H9 (cell line): ENCODE measurements at regions not wholly inside any gene's neighbourhood (a gene's known extent, or its start where the extent isn't known, plus 50 kb on each side); places are given as distances from the start of the nearest gene placed in this dataset.

Experiments used
- DNase-seq: peaks from one replicate; pipeline ENCODE4 v3.0.0-alpha.2; 2017
- H2AFZ ChIP-seq: one replicate; pipeline ENCODE4 v1.6.1; 2013; ENCODE audit warnings: mild to moderate bottlenecking, low read length, control low read depth, moderate library complexity
- H2AK5ac ChIP-seq: 2 replicates; pipeline ENCODE4 v1.6.1; 2013; ENCODE audit warnings: low read length, control low read depth, mixed read lengths; ENCODE audit not compliant: insufficient read length
- H2BK120ac ChIP-seq: one replicate; pipeline ENCODE4 v1.6.1; 2013; ENCODE audit warnings: low read depth, mild to moderate bottlenecking, low read length, control low read depth, inconsistent platforms; ENCODE audit not compliant: poor library complexity, severe bottlenecking
- H2BK12ac ChIP-seq: 2 replicates; pipeline ENCODE4 v1.6.1; 2013; ENCODE audit warnings: low read length, control low read depth, mixed read lengths, low read depth; ENCODE audit not compliant: insufficient read length
- H2BK15ac ChIP-seq: 2 replicates; pipeline ENCODE4 v1.6.1; 2013; ENCODE audit warnings: low read depth, low read length, control low read depth
- H2BK20ac ChIP-seq: one replicate; pipeline ENCODE4 v1.6.1; 2013; ENCODE audit warnings: low read depth, mild to moderate bottlenecking, low read length, control low read depth, inconsistent platforms; ENCODE audit not compliant: poor library complexity, severe bottlenecking
- H2BK5ac ChIP-seq: 2 replicates; pipeline ENCODE4 v1.6.1; 2013; ENCODE audit warnings: low read length, control low read depth, mixed read lengths; ENCODE audit not compliant: insufficient read length
- H3K14ac ChIP-seq: 2 replicates; pipeline ENCODE4 v1.6.1; 2013; ENCODE audit warnings: low read length, control low read depth; ENCODE audit not compliant: insufficient read depth
- H3K18ac ChIP-seq: 2 replicates; pipeline ENCODE4 v1.6.1; 2013; ENCODE audit warnings: low read depth, mild to moderate bottlenecking, mixed read lengths, low read length, control low read depth; ENCODE audit not compliant: insufficient read length
- H3K23ac ChIP-seq: 2 replicates; pipeline ENCODE4 v1.6.1; 2013; ENCODE audit warnings: low read length, control low read depth, mixed read lengths, low read depth; ENCODE audit not compliant: insufficient read length
- H3K23me2 ChIP-seq: 2 replicates; pipeline ENCODE4 v1.6.1; 2013; ENCODE audit warnings: low read depth, mild to moderate bottlenecking, mixed read lengths, low read length, control low read depth; ENCODE audit not compliant: insufficient read length, poor library complexity, severe bottlenecking
- H3K27ac ChIP-seq: 2 replicates; pipeline ENCODE4 v1.5.1; 2013; ENCODE audit warnings: low read length, control low read depth, mixed read lengths, low read depth; ENCODE audit not compliant: insufficient read length
- H3K27me3 ChIP-seq: 2 replicates; pipeline ENCODE4 v1.6.1; 2013; ENCODE audit warnings: low read length, control low read depth, inconsistent platforms; ENCODE audit not compliant: insufficient read depth
- H3K4ac ChIP-seq: 2 replicates; pipeline ENCODE4 v1.6.1; 2013; ENCODE audit warnings: low read depth, mild to moderate bottlenecking, control low read depth, inconsistent platforms, low read length, moderate library complexity
- H3K4me1 ChIP-seq: 2 replicates; pipeline ENCODE4 v1.6.1; 2013; ENCODE audit warnings: low read length, control low read depth, inconsistent platforms; ENCODE audit not compliant: insufficient read depth
- H3K4me2 ChIP-seq: 2 replicates; pipeline ENCODE4 v1.6.1; 2013; ENCODE audit warnings: low read length, control low read depth, mixed read lengths; ENCODE audit not compliant: insufficient read length, insufficient read depth
- H3K56ac ChIP-seq: 2 replicates; pipeline ENCODE4 v1.6.1; 2013; ENCODE audit warnings: low read depth, mild to moderate bottlenecking, mixed read lengths, low read length, control low read depth; ENCODE audit not compliant: insufficient read length
- H3K79me1 ChIP-seq: 2 replicates; pipeline ENCODE4 v1.6.1; 2013; ENCODE audit warnings: low read depth, mild to moderate bottlenecking, moderate library complexity, low read length, control low read depth, inconsistent platforms; ENCODE audit not compliant: insufficient read depth, poor library complexity, severe bottlenecking
- H3K79me2 ChIP-seq: 2 replicates; pipeline ENCODE4 v1.6.1; 2013; ENCODE audit warnings: low read length, control low read depth, inconsistent platforms; ENCODE audit not compliant: insufficient read depth
- H3K9ac ChIP-seq: 2 replicates; pipeline ENCODE4 v1.6.1; 2013; ENCODE audit warnings: low read length, control low read depth, mixed read lengths; ENCODE audit not compliant: insufficient read length; ENCODE audit errors: extremely low read depth
- H3K9me3 ChIP-seq: one replicate; pipeline ENCODE4 v1.6.1; 2013; ENCODE audit warnings: low read depth, low read length, inconsistent platforms; ENCODE audit not compliant: control insufficient read depth
- H3T11ph ChIP-seq: one replicate; pipeline ENCODE4 v1.6.1; 2013; ENCODE audit warnings: mild to moderate bottlenecking, low read length, control low read depth, inconsistent platforms
- H4K20me1 ChIP-seq: one replicate; pipeline ENCODE4 v1.6.1; 2013; ENCODE audit not compliant: control insufficient read depth, insufficient read length, insufficient read depth
- H4K5ac ChIP-seq: 2 replicates; pipeline ENCODE4 v1.6.1; 2013; ENCODE audit warnings: low read depth, mild to moderate bottlenecking, mixed read lengths, low read length, control low read depth; ENCODE audit not compliant: insufficient read length
- H4K8ac ChIP-seq: replicated peaks from 2 replicates; pipeline ENCODE4 v1.6.1; 2013; ENCODE audit warnings: low read length, control low read depth, mixed read lengths, low read depth; ENCODE audit not compliant: insufficient read length
- H4K91ac ChIP-seq: 2 replicates; pipeline ENCODE4 v1.6.1; 2013; ENCODE audit warnings: low read depth, mild to moderate bottlenecking, moderate library complexity, mixed read lengths, low read length, control low read depth; ENCODE audit not compliant: insufficient read length
- H3K27ac Mint-ChIP-seq, 3 experiments: 2 replicates in 2 of 3; 3 replicates in 1 of 3; pipeline ENCODE4 v1.8.0; 2020 to 2021; ENCODE audit warnings: mixed read lengths in 3 of 3, mild to moderate bottlenecking in 1 of 3, moderate library complexity in 1 of 3
- H3K27me3 Mint-ChIP-seq: 2 replicates; pipeline ENCODE4 v1.8.0; 2021; ENCODE audit warnings: low read depth, mild to moderate bottlenecking, moderate library complexity, mixed read lengths
- H3K36me3 Mint-ChIP-seq, 3 experiments: 2 replicates in 2 of 3; 3 replicates in 1 of 3; pipeline ENCODE4 v1.8.0; 2020 to 2021; ENCODE audit warnings: low read depth in 3 of 3, mixed read lengths in 3 of 3; ENCODE audit not compliant: insufficient read depth in 1 of 3
- H3K4me1 Mint-ChIP-seq, 2 experiments: 2 replicates each; pipeline ENCODE4 v1.8.0; 2020; ENCODE audit warnings: mixed read lengths in 2 of 2
- H3K4me3 Mint-ChIP-seq, 2 experiments: 2 replicates in 1 of 2; 3 replicates in 1 of 2; pipeline ENCODE4 v1.8.0; 2020 to 2021; ENCODE audit warnings: mild to moderate bottlenecking in 2 of 2, mixed read lengths in 2 of 2, moderate library complexity in 1 of 2
- H3K9me3 Mint-ChIP-seq, 2 experiments: 2 replicates in 1 of 2; 3 replicates in 1 of 2; pipeline ENCODE4 v1.8.0; 2020; ENCODE audit warnings: mild to moderate bottlenecking in 2 of 2, mixed read lengths in 2 of 2, moderate library complexity in 1 of 2
- WGBS: extraction: QIAGEN DNeasy Blood & Tissue Kit; methylation state at CpG from one replicate; pipeline ENCODE4 v1.1.7; 2013; ENCODE audit warnings: missing lambda C conversion rate, low lambda C conversion rate, mixed read lengths; ENCODE audit not compliant: insufficient read length; ENCODE audit errors: extremely low coverage; 5-methylcytosine and 5-hydroxymethylcytosine counted together
- TF ChIP-seq, protein P1 (sequence below): fragments of 200-600 bp; sonication (generic); conservative IDR thresholded peaks from 3 replicates; pipeline ENCODE4 v1.8.0; 2021; ENCODE audit warnings: antibody characterized with exemption, mild to moderate bottlenecking

DNA sequence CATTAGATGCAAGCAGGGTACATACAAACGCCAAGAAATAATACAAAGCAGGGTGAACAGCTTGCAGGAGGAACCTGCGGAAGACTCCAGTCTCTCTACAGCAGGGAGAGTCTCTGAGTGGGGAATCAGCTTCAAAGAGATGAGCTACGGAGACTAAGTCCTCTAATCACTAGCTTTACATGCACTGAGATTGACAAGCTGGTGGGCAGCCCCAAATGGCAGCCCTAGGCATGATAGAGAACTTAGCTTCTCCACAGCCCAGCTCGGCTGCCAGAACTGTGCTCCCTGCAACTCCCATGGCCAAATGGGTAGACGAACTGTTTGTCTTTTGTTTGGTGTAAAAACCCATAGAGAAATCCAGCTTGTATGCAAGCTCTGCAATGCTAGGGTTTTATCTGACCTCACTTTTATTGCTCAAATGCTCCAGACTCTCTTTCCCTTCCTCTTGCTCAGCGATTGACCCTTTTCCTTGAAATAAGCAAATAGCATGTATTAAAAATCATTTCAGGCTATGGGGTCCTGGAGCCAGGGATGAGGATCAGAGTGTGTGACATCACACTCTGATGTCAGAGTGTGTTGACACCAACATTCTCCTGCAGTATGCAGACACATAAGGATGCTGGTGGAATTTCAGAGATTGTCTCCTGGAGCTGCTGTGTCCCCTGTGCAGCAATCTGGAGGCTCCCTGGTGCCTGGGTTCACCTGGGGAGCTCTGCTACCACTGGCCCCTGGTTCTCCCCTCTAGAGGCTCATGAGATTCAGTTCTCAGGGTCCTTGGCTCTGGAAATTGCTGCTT, 238.5 kb downstream of the TTLL7 start:
- Histone ChIP-seq H4K8ac (no peak overlapping the region), H4K20me1 (no peaks in the 10 kb centered on the region), H3K9ac (no peak overlapping the region), H3K56ac (no peak overlapping the region), H3K18ac (no peak overlapping the region), H3T11ph (no peak overlapping the region), H4K5ac (no peak overlapping the region), H2BK120ac (no peak overlapping the region), H3K4ac (no peak overlapping the region), H3K79me1 (no peaks in the 10 kb centered on the region), H4K91ac (no peak overlapping the region), H3K14ac (no peak overlapping the region), H2BK15ac (no peak overlapping the region), H3K27me3 (no peaks in the 10 kb centered on the region), H2AFZ (no peak overlapping the region), H3K23ac (no peak overlapping the region), H3K23me2 (no peaks in the 10 kb centered on the region), H2BK5ac (no peak overlapping the region), H3K4me2 (no peak overlapping the region), H3K27ac (no peak overlapping the region), H3K4me1 (peaks cover 3% of the 10 kb centered on the region; the same call in 1 of the 2 replicates), H3K79me2 (no peaks in the 10 kb centered on the region), H2BK20ac (no peak overlapping the region), H2AK5ac (no peak overlapping the region), H2BK12ac (no peak overlapping the region), H3K9me3 (no peaks in the 10 kb centered on the region)
- Mint-ChIP-seq H3K9me3 (no peaks in the 10 kb centered on the region), H3K27me3 (no peaks in the 10 kb centered on the region), H3K4me3 (no peak overlapping the region), H3K36me3 (no peaks in the 10 kb centered on the region), H3K4me1 (peaks cover 27 to 30% of the 10 kb centered on the region in 2 experiments), H3K27ac (no peak overlapping the region)
- TF ChIP-seq, protein P1, sequence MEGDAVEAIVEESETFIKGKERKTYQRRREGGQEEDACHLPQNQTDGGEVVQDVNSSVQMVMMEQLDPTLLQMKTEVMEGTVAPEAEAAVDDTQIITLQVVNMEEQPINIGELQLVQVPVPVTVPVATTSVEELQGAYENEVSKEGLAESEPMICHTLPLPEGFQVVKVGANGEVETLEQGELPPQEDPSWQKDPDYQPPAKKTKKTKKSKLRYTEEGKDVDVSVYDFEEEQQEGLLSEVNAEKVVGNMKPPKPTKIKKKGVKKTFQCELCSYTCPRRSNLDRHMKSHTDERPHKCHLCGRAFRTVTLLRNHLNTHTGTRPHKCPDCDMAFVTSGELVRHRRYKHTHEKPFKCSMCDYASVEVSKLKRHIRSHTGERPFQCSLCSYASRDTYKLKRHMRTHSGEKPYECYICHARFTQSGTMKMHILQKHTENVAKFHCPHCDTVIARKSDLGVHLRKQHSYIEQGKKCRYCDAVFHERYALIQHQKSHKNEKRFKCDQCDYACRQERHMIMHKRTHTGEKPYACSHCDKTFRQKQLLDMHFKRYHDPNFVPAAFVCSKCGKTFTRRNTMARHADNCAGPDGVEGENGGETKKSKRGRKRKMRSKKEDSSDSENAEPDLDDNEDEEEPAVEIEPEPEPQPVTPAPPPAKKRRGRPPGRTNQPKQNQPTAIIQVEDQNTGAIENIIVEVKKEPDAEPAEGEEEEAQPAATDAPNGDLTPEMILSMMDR = no peak
- WGBS = no CpG with 5 or more reads among the region's 6 CpGs
- DNase-seq = no peak
